ENCODE measurements at regions not wholly inside any gene's neighbourhood (a gene's known extent, or its start where the extent isn't known, plus 50 kb on each side); places are given as distances from the start of the nearest gene placed in this dataset.

DNA sequence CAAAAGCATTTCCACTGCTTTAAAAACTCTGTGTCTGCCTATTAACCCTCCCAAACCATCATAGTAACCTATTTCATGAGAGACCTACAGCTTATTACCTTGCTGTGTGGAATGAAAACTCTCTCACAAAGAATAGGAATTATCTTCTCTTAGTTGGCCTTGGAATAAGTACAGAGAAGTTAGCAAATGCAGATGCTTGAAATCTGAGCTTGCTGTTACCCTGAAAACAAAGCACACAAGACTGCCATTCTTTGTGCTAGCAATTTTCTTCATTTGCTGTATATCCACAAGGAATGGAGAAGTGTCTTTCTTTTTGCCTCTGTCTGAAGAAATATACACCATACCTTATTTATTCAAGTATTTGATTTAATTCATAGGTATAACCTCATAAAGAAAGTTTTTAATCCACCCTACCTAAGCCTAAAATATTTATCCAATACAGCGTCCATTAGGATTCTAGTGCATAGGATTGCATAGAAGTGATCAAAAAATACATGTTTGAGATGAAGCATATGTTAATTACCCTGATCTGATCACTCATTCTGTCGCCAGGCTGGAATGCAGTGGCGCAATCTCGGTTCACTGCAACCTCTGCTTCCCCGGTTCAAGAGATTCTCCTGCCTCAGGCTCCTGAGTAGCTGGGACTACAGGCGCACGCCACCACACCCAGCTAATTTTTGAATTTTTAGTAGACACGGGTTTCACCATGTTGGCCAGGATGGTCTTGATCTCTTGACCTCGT, 451.1 kb downstream of the LTN1 start:
- no peaks in the 10 kb centered on the region for H3K4me1 ChIP-seq
- no peak overlapping the region for H3K27ac ChIP-seq
- no peak for DNase-seq (ENCODE audit: low spot score in 2 of 2)
- H3K36me3 ChIP-seq, result no peaks in the 10 kb centered on the region
- WGBS, result 82% methylated on average over 9 of the region's 9 CpGs
- TF ChIP-seq POLR2A (IDR thresholded peaks at IDR 0.05), result no peak
- TF ChIP-seq, protein P1, sequence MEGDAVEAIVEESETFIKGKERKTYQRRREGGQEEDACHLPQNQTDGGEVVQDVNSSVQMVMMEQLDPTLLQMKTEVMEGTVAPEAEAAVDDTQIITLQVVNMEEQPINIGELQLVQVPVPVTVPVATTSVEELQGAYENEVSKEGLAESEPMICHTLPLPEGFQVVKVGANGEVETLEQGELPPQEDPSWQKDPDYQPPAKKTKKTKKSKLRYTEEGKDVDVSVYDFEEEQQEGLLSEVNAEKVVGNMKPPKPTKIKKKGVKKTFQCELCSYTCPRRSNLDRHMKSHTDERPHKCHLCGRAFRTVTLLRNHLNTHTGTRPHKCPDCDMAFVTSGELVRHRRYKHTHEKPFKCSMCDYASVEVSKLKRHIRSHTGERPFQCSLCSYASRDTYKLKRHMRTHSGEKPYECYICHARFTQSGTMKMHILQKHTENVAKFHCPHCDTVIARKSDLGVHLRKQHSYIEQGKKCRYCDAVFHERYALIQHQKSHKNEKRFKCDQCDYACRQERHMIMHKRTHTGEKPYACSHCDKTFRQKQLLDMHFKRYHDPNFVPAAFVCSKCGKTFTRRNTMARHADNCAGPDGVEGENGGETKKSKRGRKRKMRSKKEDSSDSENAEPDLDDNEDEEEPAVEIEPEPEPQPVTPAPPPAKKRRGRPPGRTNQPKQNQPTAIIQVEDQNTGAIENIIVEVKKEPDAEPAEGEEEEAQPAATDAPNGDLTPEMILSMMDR (IDR thresholded peaks at IDR 0.05), result no peak
- TF ChIP-seq POLR2AphosphoS5 (IDR thresholded peaks at IDR 0.05), result no peak
- no peak for TF ChIP-seq EP300 (IDR thresholded peaks at IDR 0.05)
- no peaks in the 10 kb centered on the region for H3K27me3 ChIP-seq
- no peaks in the 10 kb centered on the region for H3K9me3 ChIP-seq
- H3K4me3 ChIP-seq, result no peak overlapping the region

DNA sequence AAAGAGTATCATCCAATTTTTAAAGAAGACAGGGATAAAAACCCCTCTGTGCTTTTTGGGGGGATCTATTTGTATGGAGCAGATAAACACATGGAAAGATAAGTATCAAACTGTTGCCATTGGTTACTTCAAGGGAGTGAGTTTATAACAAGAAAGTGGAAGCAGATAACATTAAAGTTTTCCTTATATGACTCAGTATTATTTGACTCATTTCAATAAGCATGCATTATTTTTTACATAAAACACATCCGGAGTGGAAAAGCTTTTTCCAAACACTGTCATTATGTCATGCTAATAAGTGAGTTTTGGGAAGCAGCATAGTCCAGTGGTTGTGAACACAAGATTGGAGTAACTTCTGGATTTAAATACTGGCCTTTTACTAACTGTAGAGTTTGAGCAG, 452.2 kb downstream of the LTN1 start:
- Histone ChIP-seq H3K27ac (no peak overlapping the region), H3K4me3 (no peak overlapping the region), H3K4me1 (no peaks in the 10 kb centered on the region), H3K36me3 (no peaks in the 10 kb centered on the region), H3K27me3 (no peaks in the 10 kb centered on the region), H3K9me3 (no peaks in the 10 kb centered on the region)
- no peak for DNase-seq (ENCODE audit: low spot score in 2 of 2)
- TF ChIP-seq POLR2AphosphoS5 (IDR thresholded peaks at IDR 0.05), result no peak
- no peak for TF ChIP-seq POLR2A (IDR thresholded peaks at IDR 0.05)
- TF ChIP-seq, protein P1 (IDR thresholded peaks at IDR 0.05), result no peak
- TF ChIP-seq EP300 (IDR thresholded peaks at IDR 0.05), result no peak
- WGBS, result 40% methylated on average over 1 of the region's 1 CpG

DNA sequence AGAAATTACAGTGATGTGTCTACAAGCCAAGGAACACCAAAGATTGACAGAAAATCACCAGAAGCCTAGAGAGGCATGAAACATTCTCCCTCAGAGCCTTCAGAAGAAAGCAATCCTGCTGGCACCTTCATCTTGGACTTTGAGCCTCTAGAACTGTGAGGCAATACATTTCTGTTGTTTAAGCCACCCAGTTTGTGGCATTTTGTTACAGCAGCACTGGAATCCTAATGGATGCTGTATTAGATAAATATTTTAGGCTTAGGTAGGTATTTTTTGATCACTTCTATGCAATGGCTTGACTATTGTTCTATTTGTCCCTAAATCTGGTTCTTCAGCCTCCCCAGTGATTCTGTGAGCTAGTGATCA, 453.1 kb downstream of the LTN1 start:
- Histone ChIP-seq H3K27me3 (no peaks in the 10 kb centered on the region), H3K27ac (no peak overlapping the region), H3K9me3 (no peaks in the 10 kb centered on the region), H3K36me3 (no peaks in the 10 kb centered on the region), H3K4me1 (no peaks in the 10 kb centered on the region), H3K4me3 (no peak overlapping the region)
- TF ChIP-seq POLR2A (IDR thresholded peaks at IDR 0.05) (no peak), POLR2AphosphoS5 (IDR thresholded peaks at IDR 0.05) (no peak)
- no peak for DNase-seq (ENCODE audit: low spot score in 2 of 2)

DNA sequence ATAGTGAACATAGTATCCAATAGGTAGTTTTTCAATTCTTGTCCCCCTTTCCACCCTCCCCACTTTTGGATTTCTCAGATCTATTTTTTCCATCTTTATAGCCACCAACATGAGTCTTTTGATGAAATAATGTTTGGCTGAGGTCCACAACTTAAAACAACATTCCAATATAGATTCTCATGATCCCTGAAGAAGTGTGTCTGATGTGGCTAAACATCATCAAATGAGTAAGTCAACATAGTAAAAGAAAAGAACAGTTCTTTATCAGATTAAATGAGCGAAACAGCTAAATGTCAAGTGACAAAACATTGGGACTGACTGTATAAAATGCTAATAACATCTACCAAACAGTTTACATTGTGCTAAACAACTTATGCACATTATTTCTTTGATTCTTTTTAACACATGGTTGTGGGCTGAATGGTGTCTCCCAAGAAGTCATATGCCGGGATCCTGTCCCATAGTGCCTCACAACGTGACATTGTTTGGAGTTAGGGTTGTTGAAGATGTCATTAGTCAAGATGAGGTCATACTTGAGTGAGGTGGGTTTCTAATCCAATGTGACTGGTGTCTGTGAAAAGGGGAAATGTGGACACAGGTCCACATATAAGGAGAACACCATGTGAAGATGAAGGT, 453.6 kb downstream of the LTN1 start:
- Histone ChIP-seq H3K9me3 (no peaks in the 10 kb centered on the region), H3K4me1 (no peaks in the 10 kb centered on the region), H3K36me3 (no peaks in the 10 kb centered on the region), H3K27ac (no peak overlapping the region), H3K4me3 (no peak overlapping the region), H3K27me3 (no peaks in the 10 kb centered on the region)
- 87% methylated on average over 3 of the region's 3 CpGs for WGBS
- TF ChIP-seq POLR2A (IDR thresholded peaks at IDR 0.05) (no peak), POLR2AphosphoS5 (IDR thresholded peaks at IDR 0.05) (no peak), EP300 (IDR thresholded peaks at IDR 0.05) (no peak)
- TF ChIP-seq, protein P1 (IDR thresholded peaks at IDR 0.05), result no peak
- DNase-seq (ENCODE audit: low spot score in 2 of 2), result no peak

DNA sequence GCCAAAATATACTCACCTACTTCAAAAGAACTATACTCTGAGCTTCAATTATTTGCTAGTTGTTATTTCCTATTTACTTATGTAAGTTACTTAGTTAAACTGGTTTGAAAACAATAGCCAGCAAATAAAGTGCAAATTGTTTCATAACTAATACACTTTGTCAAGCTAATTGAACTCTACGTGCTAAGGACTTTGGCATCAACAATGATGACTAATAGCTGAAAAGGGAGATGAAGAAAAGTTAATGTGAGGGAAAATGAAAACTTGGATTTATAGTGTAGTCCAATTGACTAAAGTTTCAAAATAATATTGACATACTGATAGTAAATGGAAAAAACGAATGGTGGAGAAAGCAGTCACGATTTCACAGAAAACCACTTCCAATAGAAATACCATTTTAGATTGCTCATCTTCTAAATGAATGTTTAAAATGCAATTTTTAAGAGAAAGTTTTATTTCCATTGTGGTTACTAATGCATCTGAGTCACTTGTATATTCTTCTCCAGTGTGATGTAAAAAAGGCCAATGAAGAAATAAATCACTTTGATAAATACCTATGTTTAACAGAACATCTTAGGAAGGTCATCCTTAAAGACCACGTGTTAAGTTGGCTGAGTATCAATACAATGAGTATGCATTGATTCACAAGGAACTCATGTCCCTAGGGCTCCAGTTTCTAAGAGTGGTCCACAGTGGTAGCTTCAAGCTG, 455.2 kb downstream of the LTN1 start:
- no peaks in the 10 kb centered on the region for H3K4me1 ChIP-seq
- H3K4me3 ChIP-seq, result no peak overlapping the region
- no peaks in the 10 kb centered on the region for H3K27me3 ChIP-seq
- 46% methylated on average over 4 of the region's 4 CpGs for WGBS
- TF ChIP-seq, protein P1 (IDR thresholded peaks at IDR 0.05), result no peak
- TF ChIP-seq EP300 (IDR thresholded peaks at IDR 0.05) (no peak), POLR2AphosphoS5 (IDR thresholded peaks at IDR 0.05) (no peak), POLR2A (IDR thresholded peaks at IDR 0.05) (no peak)
- no peak for DNase-seq (ENCODE audit: low spot score in 2 of 2)
- no peak overlapping the region for H3K27ac ChIP-seq
- H3K36me3 ChIP-seq, result no peaks in the 10 kb centered on the region
- H3K9me3 ChIP-seq, result no peaks in the 10 kb centered on the region

Data from suprapubic skin (tissue), 4 donors.